ENCODE measurements at regions not wholly inside any gene's neighbourhood (a gene's known extent, or its start where the extent isn't known, plus 50 kb on each side); places are given as distances from the start of the nearest gene placed in this dataset.

GRCh38 chr16:86244936-86245335 lies 265.4 kb upstream of the FOXF1 start:
- no peak for DNase-seq (ENCODE audit: low spot score)
- CTCF ChIA-PET, result no interaction called here
- no peak overlapping the region for H3K27ac ChIP-seq
- POLR2A ChIA-PET (ENCODE audit: low non-redundant PET), result interaction anchor here (0.6 kb wide), 1 partner anchor 160 kb away, joined by 3 read pairs; no protein-coding TSS in a partner anchor
- no peak for TF ChIP-seq CTCF (conservative IDR thresholded peaks at IDR 0.05; ENCODE audit: low read depth)

- TF ChIP-seq CTCF (conservative IDR thresholded peaks at IDR 0.05; ENCODE audit: low read depth), result no peak
- DNase-seq (ENCODE audit: low spot score), result no peak
- CTCF ChIA-PET, result no interaction called here
- H3K27ac ChIP-seq, result no peak overlapping the region
- POLR2A ChIA-PET (ENCODE audit: low non-redundant PET), result interaction anchor here (0.6 kb wide), 1 partner anchor 159 kb away, joined by 3 read pairs; no protein-coding TSS in a partner anchor
Measured at GRCh38 chr16:86245351-86245750, 265.0 kb upstream of the FOXF1 start.

- no peak for TF ChIP-seq CTCF (conservative IDR thresholded peaks at IDR 0.05; ENCODE audit: low read depth)
- CTCF ChIA-PET, result interaction anchor here (0.5 kb wide), 1 partner anchor 29 kb away, joined by 3 read pairs; no protein-coding TSS in a partner anchor
- POLR2A ChIA-PET (ENCODE audit: low non-redundant PET), result no interaction called here
- DNase-seq (ENCODE audit: low spot score), result no peak
- no peak overlapping the region for H3K27ac ChIP-seq
Measured at GRCh38 chr16:86245895-86246294, 264.4 kb upstream of the FOXF1 start.

GRCh38 chr16:86248310-86248905 lies 261.9 kb upstream of the FOXF1 start:
- TF ChIP-seq CTCF (conservative IDR thresholded peaks at IDR 0.05; ENCODE audit: low read depth), result no peak
- H3K27ac ChIP-seq, result no peak overlapping the region
- POLR2A ChIA-PET (ENCODE audit: low non-redundant PET), result no interaction called here
- DNase-seq (ENCODE audit: low spot score), result no peak
- CTCF ChIA-PET, result no interaction called here

- TF ChIP-seq CTCF (conservative IDR thresholded peaks at IDR 0.05; ENCODE audit: low read depth), result no peak
- no peak for DNase-seq (ENCODE audit: low spot score)
- CTCF ChIA-PET, result no interaction called here
- no peak overlapping the region for H3K27ac ChIP-seq
- POLR2A ChIA-PET (ENCODE audit: low non-redundant PET), result interaction anchor here (0.6 kb wide), 1 partner anchor 41 kb away, joined by 3 read pairs; no protein-coding TSS in a partner anchor
Measured at GRCh38 chr16:86249631-86250030, 260.7 kb upstream of the FOXF1 start.

- POLR2A ChIA-PET (ENCODE audit: low non-redundant PET), result no interaction called here
- no peak overlapping the region for H3K27ac ChIP-seq
- TF ChIP-seq CTCF (conservative IDR thresholded peaks at IDR 0.05; ENCODE audit: low read depth), result no peak
- DNase-seq (ENCODE audit: low spot score), result no peak
- CTCF ChIA-PET, result interaction anchor here (0.7 kb wide), 2 partner anchors 98 to 189 kb away, joined by 3 to 6 read pairs; no protein-coding TSS in a partner anchor
Measured at GRCh38 chr16:86251682-86252081, 258.6 kb upstream of the FOXF1 start.
